Activated CD4-positive, alpha-beta T cell treated with anti-CD3 and anti-CD28 coated beads, Interleukin-2, amount 50 U/mL, for 48 hours (primary cell): ENCODE measurements at regions not wholly inside any gene's neighbourhood (a gene's known extent, or its start where the extent isn't known, plus 50 kb on each side); places are given as distances from the start of the nearest gene placed in this dataset.

ENCODE experiments used
- DNase-seq, 2 experiments: peaks; one replicate each; pipeline ENCODE4 v3.0.0-alpha.2; 2020

DNA sequence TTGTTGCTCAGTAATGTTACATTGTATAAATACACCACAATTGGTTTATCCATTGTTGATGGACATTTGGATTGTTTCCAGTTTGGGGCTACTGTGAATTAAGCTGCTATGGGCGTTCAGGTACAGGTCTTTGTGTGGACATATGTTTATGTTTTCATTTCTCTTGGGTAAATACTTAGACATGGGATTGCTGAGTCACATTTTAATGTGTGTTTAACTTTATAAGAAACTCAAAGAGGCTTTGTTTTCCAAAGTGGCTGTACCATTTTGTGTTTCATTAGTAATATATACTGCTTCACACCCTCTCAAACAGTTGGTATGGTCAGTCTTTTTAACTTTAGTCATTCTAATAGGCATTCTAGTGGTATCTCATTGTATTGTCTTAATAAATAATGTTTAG is 225.0 kb downstream of the SPTSSA start:
- no peak for DNase-seq

DNA sequence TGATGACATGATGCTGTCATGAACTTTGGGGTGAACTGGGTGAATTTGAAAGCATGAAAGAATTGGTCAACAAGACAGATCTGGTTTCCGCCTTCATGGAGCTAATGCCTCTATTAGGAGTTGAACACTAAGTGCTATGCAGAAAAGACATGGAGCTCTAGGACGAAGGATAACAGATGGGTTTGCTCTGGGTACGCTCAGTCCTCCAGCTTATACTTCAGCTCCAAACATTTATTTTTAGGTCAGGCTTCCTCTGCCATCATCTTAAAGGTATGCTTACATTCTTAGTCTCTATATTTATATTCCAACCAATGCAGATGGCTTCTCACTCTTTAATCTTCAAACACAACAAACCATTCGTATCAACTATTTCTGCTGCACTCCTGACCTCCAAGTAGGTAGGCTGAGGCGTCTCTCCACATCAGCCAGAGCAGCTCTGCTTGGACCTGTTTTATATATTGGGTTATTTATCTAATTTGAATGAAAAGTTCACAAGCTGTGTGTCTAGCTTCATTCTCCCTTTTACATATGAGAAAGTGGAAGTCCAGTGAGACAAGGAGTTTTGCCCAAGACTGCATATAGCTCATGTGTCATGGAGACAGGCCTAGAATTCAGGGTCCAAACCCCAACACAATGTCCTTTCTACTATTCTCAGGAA is 226.3 kb downstream of the SPTSSA start:
- DNase-seq = no peak

DNA sequence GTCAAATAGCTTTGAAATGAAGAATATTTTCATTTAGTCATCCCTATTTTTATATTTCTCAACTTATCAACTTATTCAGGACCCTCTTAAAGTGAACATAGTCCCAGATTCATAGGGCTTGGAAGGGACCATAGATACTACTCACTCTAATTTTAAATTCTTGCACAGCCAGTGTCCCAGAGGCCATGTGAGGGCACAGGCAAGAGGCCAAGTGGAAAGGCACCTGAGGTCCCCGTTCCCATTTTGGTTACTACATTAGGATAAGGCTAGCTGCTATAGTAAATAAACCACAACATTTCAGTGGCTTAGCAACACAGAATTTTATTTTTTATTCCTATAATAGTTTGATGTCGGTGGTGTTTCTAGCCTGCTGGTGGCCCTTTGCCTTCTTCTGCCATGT is 227.8 kb downstream of the SPTSSA start:
- no peak for DNase-seq

DNA sequence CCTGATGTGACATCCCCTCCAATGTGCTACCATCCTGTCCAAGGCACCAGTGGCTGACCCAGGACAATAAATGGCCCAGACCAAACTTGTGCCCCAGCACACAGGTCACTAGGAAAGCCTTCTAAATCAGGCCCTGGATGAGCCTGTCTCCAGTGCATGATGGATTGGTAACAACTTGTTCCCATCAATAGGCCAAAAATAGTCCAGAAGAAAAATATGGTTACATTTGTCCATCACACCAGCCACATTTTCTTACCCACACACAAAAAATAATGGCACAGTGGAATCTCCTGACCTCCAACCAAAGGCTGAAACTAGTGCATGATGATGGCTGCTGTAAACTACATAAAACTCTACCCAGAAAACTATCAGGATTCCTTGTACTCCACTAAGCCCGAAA is 228.4 kb downstream of the SPTSSA start:
- DNase-seq = no peak

DNA sequence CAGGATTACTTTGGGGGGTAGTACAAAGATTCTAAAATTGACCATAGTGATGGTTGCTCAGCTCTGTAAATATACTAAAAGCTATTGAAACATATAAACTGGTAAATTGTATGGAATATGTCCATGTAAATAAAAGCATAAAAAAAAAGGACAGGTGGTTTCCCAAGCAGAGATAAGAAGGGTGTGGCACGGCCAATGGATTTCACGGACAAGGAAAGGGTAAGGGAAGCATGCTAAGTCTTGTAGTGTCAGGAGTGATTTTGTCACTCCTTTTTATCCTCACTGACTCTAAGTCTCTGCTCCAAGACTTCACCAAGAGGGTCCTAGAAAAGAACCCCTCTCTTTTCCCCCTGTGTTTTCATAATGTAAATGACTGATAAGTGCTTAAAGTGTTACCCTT is 229.2 kb downstream of the SPTSSA start:
- DNase-seq = no peak

DNA sequence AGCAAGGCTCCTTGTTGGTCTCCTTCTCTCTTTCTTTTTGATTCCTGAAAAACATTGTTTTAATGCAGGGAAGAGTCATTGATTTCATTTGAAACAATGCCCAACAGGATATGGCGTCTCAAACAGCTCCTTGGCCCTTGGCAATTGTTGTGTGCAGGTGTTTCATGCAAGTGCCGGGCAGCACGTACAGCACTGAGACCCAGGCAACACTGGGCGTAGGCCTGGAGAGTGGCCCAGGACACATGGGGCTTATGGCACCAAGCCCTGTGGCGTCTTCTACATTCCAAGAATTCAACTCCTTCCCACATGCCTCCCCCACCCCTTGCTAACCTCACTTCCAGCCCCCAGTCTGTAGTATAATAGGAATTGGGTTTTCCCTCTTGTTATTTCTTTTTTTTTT is 230.4 kb downstream of the SPTSSA start:
- DNase-seq = no peak

DNA sequence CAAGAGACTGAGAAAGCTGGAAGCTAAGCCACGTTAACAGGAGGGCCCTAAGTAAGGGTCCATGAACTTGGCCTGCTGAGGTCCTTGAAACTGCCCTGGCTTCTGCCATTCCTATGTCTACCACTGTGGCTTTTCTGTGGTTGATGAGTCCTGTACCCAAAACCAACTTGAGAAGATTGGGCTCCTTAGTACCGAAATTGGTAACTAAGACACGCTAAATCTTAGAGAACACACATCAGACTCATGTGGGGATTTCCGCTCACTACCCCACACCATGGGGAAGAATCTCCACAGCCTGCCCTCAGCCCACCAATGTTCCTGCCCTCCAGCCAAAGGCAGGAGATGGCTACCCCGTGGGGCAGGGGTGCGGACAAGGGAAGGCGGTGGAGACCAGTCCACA is 232.9 kb downstream of the SPTSSA start:
- no peak for DNase-seq

DNA sequence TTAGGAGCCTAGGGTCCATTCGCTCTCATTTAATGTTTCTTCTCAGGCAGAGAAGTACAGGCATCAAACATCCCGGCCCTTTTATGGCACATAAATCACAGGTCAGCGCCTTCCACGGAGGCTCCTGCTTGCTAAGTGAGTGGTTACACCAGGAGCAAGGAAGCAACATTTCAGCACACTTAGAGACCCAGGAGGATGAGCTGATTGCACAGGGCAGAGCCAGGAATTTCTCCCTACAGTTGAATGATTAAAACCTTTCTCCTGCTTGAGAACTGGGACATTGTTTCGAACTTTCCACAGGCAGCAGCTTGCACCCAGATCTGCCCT is 233.4 kb downstream of the SPTSSA start:
- no peak for DNase-seq

DNA sequence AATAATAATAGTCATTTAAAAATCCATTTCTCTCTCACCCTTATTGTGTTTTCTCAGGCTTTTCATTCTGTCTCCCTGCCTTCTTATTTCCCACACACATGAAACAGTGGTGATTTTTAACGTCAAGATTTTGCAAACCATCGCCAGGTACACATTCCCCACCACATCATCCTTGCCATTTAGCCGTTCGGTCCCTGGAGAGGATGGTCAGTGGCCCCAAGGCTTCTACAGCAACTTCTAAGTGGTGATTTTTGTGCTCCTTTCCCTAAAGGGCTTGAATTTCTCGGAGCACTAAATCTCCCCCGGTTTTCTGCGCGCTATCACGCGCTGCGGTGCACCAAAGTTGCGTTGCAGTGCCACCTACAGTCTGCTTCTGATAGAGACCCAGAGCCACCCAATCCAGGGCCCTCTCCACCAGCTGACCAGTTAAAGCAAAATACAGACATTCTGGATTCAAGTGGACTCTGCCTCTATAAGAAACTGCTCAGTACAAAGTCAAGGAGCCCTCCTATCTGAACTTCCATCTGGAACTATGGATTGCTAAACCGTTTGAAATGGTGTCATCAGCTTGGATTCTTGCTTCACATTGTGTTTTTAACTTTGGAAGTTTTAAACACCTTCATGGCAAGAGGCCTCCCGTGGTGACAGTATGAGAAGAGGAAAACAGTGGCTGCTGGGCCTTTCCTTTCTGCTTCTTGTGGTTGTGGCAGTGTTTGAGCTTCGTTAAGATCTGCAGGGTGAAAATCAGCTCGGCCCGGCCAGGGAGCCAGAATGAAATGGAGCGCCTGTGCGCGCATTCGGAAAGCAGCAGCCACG is 234.0 kb downstream of the SPTSSA start:
- DNase-seq = peak; percentile 75 to 76

DNA sequence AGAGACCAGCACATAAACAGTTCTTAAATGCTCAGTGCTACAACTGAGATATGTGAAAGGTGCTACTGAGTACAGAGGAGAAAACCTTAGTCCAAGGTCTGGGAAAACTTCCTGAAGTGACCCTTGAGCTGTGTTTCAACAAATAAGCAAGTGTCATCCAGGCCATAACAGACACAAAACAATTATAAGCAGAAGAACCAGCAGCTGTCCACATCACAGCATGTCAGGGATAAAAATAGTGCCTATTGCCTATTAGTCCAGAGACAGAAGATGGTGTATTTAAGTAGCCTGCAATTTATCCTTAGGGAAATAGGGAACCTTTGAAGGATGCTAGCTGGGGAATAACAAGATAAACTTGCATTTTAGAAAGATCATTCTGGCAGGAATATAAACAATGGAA is 237.8 kb downstream of the SPTSSA start:
- DNase-seq = no peak

DNA sequence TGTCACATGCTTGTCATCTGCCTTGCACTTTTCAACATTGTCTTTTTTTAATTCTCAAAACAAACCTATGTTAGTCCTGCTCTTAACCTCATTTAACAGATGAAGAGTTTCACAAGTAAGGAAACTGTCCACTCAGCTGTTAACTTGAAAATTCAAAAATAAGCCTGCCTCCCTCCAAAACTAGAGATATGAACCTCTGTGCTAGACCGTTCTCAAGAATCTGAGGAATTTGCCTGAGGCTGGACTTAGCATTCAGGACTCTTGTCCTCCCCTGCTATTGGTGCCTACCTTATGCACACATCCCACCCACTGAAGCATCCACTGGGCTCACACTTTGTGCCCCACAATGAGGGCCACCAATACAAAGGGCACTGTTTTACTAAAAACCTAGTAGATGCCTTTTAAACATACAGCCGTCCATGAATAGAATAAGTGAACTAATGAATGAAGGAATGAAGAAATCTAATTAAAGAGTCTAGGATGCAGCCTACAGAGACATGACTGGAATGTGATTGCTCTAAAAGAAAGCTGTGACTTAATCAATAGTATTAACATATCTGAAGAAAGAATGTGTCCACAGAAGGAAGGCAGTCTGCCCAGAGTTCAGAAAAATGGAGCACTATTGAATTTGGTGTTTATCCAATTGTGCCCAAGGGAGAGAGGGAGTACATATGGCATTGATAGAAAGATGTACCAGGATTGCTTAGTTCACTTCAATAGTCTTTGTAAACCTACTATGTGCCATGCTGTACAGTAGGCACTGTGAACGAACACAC is 238.5 kb downstream of the SPTSSA start:
- no peak for DNase-seq

DNA sequence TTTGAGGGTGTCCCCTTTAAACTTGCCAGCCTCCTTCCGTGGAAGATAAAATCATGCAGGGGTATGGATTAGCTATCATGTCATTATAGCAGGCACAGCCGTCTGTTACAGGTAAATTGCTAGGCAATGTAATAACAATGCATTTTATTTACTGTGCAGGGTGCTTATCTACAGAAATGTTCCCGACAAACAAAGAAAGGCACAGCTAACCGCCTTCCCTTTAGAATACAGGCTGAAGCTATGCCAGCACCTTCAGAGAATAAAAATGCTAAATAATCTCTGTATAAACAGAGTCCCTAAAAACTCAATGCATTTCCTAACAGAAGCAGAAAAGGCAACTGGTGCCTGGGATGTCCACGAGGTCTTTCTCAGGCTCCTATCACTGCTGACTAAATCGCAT is 239.2 kb downstream of the SPTSSA start:
- no peak for DNase-seq

DNA sequence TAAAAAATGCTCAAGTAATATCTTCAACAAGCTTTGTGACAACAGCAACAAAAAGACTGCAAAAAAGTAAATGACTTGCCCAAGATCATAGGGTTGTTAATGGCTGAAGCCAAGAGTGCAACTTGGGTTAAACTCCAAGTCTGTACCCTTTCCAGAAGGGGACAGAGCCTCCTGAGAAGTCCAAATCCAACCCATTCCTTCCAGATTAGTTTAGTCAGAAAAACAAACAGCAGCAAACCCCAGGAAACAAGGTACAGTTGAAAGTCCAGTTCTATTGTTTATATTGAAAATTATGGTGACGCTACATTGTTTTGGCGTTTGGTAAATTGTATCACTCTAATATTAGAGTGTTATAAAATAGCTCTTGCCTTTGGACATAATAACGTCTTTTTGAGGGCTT is 239.9 kb downstream of the SPTSSA start:
- DNase-seq = no peak

DNA sequence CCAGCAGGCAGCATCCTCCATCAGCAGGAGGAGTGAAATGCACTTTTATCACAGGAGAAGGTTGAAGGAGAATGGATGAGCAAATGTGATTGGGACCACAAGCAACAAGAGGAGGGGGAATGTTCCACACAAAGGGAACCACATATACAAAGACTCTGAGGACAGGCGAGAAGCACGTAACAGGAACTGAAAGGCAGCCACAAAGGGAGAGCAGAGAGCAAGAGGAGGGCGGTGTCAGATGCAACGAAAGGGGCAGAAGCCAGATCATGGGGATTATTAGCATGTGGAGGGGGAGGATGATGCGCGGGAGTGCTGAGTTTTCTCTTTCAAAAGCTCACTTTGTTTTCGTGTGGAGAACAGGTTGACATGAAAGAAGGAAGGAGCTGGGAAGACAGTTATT is 241.1 kb downstream of the SPTSSA start:
- DNase-seq = peak; percentile 31 to 45

DNA sequence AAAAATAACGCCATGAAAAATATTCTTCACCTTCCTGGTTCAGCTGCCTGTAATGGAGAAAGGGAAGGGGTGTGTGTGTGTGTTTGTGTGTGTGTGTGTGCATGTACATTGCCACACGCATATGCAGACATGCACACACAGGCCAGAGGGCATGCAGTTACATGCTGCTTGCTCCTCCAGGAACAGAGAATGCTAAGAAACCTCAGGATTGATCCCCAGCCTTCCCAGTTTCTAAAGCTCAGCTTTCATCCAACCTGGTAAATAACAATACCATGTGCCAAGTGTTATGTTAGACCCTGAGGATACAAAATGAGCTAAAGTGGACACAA is 241.7 kb downstream of the SPTSSA start:
- no peak for DNase-seq

DNA sequence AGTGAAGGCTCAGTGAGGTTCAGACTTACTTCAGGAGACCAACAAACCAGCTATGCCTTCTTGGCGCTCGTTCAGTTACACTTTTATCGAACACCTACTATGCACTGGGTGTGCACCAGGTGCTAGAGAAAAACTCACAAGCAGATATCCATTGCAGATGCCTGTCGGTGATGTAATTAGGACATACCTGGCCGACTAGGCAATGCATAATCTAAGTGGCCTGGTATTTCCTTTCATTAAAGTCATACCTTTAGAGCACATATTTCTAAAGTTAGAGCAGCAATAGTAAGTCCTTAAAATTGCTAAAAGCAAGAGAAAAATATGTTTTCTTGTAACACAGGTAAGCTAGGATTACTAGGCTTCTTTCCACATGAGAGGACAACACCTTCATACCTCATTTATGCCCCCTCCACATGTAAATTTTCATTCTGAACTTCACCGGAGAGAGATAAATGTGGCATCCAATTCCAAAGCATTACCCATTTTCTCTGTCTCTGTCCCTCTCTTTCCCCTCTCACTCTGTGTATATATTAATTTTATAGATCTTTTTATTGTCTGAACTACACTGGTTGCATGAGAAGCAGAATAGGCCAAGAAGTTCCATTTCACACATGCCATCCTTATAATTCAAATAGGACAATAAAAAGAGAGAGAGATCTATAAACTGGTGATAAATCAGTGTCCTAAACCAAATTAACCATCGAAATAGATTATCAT is 242.2 kb downstream of the SPTSSA start:
- DNase-seq = no peak

DNA sequence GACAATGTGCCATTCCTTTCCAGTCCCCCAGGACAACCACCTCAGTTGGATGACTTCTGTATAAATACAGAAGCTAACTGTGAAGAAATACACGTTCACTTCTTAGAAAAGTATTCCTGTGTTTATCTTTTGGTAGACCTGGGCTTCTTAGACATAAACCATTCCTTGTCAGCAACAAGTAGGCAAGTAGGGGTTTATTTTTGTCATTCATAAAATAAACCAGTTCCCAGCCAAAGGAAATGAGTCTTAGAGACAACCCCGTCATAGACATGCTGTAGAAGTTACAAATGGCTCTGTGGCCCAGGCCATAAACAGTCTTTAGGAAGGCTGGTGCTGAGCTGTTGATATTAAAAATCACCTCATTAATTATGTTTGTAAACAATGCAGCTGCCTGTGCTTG is 243.2 kb downstream of the SPTSSA start:
- no peak for DNase-seq

DNA sequence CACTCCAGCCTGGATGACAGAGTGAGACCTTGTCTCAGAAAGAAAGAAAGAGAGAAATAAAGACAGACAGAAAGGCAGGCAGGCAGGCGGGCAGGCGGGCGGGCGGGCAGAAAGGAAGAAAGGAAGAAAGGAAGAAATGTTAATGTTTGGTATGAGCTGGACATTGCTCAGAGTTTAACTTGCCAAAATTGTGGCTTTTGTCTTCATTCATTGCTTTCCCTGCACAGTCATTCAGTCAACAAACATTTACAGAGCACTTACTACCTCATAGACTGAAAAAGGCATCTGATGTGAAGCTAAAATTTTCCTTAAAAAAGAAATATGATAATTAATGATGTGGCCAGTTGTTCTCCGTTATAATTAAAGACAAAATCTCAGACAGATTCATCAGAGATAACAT is 247.1 kb downstream of the SPTSSA start:
- DNase-seq = no peak

DNA sequence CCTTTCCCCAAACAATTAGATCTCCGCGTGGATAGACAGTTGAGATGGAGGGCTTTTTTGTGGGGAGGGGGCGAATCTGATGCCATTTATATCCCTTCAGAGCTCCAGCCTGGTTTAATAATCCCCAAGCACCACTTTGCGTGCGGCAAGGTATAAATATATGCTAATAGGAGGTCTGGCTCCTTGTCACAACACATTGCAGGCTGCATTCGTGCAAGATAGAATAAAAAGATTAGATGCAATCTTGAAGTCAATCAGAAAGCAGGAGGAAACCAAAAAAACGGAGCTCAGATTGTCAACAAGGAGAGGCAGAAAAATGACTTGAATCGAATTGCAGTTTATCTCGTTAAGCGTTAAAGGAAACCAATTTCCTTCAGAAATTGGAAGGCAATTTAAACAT is 248.7 kb downstream of the SPTSSA start:
- DNase-seq = no peak

DNA sequence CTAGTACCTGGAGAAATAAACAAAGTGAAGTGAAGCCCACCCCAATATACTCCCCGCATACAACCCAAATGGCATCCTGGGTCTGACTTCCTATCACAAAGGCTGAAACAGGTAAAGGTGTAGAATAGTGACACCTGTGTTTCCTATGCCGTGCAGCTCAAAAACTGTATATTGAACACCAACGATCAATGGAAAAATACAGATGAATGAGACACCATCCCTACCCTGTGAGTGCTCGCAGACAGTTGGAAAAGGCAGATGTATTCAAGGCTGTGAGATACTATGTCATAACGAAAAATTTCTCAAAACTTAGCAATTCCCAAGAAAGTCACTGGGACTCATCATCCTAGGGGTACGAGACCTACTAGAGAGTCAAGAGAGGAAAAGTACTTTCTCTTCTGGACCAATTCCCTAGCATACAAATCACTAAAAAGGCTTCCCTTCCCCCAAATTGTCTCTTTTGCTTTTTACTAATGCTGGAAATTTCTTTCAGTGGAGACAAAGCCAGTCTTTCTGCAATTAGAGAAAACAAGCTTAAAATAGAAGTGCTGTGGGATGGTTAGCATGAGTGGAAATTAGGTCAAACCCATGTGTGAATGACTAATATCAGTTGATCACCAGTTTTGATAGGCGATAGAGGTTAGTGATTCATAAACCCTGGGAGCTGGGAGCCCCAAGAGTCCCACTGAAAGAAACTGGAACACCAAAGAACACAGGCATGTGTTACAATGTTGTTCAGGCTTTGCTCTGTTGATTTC is 249.7 kb downstream of the SPTSSA start:
- DNase-seq = peak in 1 of 2 experiments; percentile 19

DNA sequence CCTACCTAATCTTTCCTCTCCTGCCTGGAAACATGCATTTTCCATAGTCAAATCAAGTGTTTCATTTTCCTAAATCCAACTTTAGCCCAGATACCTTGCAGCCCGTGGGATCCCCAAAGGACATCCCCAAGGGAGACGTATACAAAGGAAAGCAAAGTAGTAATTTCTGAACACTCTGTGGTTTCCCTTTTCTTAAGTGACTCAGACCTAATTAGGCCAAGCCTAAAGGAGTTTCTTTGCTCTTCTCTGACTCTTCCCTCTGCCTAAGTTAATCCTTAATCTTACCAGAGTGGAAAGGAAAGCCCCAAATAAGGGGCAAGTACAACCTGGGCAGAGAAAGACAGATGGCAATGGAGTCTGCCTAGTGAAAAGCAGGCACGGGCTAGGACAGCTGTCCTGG is 250.3 kb downstream of the SPTSSA start:
- peak in 1 of 2 experiments; percentile 19 for DNase-seq

DNA sequence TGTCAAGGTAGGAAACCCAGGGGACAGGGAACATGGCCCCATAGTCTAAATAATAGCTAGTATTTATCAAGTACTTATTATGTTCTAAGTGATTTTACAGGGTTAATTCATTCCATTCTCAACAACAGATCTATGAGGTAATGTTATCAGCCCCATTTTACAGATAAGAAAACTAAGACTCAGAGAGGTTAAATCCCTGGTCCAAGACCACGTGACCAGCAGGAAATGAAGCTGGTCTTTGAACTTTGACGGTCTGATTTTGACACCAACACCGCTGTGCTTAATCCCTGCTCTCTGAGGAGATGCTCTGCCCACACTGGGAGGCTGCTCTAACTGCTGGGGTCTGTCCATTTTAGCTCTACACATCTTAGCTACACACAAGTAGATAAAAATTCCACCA is 253.5 kb downstream of the SPTSSA start:
- DNase-seq = no peak

DNA sequence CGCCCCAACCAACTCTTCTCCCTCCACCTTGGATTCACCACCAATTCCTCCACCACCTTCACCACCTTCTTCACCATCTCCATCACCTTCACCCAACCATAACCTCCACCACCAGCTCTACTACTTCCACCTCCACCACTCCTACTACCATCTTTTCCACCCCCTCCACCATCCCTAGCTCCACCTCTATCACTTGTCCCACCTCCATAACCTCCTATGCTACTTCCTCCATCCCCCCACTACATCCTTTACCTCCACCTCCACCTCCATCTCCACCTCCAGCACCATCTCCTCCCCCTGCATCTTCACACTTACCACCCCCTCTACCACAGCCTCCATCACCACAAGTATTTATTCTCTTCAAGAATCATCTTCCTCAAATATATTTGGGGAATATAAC is 254.9 kb upstream of the EGLN3 start:
- DNase-seq = no peak
